ENCODE measurements at regions not wholly inside any gene's neighbourhood (a gene's known extent, or its start where the extent isn't known, plus 50 kb on each side); places are given as distances from the start of the nearest gene placed in this dataset.
A peak's percentile ranks its signal among the peaks of the same experiment; 100 is the strongest.

DNA sequence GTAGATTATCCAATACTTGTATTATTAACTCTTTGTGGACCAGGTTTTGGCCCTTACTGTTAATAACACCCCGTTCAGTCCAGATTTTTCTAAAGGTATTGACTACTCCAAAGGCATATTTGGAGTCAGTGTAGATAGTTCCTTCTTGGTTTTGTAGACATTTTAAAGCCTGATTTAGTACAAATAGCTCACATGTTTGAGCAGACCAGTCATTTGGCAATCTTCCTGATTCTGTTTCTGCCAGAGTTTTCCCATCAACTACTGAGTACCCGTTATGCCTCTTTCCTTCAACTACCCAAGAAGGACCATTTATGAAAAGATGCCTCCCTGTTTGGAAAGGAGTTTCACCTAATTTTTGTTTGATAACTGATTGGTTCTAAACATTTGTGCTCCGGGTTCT is 82.0 kb downstream of the CHCHD4 start:
- Histone ChIP-seq H4K20me1 (ENCODE audit: insufficient read depth, low read length) (no peaks in the 10 kb centered on the region), H3K4me3 (ENCODE audit: insufficient read depth, low read depth, low read length) (no peak overlapping the region), H3K36me3 (ENCODE audit: insufficient read depth, low read length) (no peaks in the 10 kb centered on the region), H2AFZ (ENCODE audit: low read depth, low read length) (no peak overlapping the region), H3K27ac (ENCODE audit: low read depth, low read length) (no peak overlapping the region), H3K27me3 (ENCODE audit: insufficient read depth, low read length) (no peaks in the 10 kb centered on the region), H3K4me2 (ENCODE audit: low read length) (no peak overlapping the region), H3K9ac (ENCODE audit: low read length) (no peak overlapping the region), H3K79me2 (ENCODE audit: insufficient read depth, low read length) (no peaks in the 10 kb centered on the region), H3K4me1 (ENCODE audit: insufficient read depth, low read length) (no peaks in the 10 kb centered on the region), H3K9me3 (ENCODE audit: insufficient read depth, low read depth, low read length) (no peaks in the 10 kb centered on the region)
- H3K4me3 Mint-ChIP-seq (ENCODE audit: unreplicated experiment): no peak overlapping the region
- peaks cover 19% of the 10 kb centered on the region for H3K27me3 Mint-ChIP-seq (ENCODE audit: low read depth, unreplicated experiment)
- H3K36me3 Mint-ChIP-seq (ENCODE audit: low read depth, unreplicated experiment): no peaks in the 10 kb centered on the region
- no peak for TF ChIP-seq EZH2 (IDR thresholded peaks at IDR 0.05; ENCODE audit: insufficient read depth, low read length)
- TF ChIP-seq, protein P1, sequence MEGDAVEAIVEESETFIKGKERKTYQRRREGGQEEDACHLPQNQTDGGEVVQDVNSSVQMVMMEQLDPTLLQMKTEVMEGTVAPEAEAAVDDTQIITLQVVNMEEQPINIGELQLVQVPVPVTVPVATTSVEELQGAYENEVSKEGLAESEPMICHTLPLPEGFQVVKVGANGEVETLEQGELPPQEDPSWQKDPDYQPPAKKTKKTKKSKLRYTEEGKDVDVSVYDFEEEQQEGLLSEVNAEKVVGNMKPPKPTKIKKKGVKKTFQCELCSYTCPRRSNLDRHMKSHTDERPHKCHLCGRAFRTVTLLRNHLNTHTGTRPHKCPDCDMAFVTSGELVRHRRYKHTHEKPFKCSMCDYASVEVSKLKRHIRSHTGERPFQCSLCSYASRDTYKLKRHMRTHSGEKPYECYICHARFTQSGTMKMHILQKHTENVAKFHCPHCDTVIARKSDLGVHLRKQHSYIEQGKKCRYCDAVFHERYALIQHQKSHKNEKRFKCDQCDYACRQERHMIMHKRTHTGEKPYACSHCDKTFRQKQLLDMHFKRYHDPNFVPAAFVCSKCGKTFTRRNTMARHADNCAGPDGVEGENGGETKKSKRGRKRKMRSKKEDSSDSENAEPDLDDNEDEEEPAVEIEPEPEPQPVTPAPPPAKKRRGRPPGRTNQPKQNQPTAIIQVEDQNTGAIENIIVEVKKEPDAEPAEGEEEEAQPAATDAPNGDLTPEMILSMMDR (IDR thresholded peaks at IDR 0.05; ENCODE audit: insufficient read depth, low read depth, low read length): no peak
- no peaks in the 10 kb centered on the region for H3K9me3 Mint-ChIP-seq (ENCODE audit: unreplicated experiment)
- H3K4me1 Mint-ChIP-seq (ENCODE audit: low read depth, unreplicated experiment): no peaks in the 10 kb centered on the region
- no peak overlapping the region for H3K27ac Mint-ChIP-seq (ENCODE audit: unreplicated experiment)
- DNase-seq (ENCODE audit: low read depth) (peak; percentile 15), FAIRE-seq (no peak)

DNA sequence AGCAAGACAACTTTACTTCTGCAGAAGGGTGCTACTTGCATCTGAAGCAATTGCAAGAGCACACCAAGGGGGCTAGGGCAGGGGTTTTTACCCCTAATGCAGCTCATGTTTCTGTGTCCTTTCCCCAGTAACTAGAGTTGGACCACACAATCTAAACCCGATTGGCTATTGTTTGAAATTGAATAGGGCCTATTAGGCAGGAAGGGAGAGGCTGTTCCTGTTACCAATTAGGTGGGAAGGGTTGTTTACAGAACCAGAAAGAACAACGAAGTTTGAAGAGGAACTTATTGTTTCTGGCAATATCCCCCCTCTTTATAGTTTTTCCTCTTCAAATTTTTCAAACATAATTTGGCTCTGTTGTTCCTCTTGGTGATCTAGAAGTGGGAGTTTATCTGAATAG is 85.5 kb downstream of the CHCHD4 start:
- no peak overlapping the region for H3K4me3 ChIP-seq (ENCODE audit: insufficient read depth, low read depth, low read length)
- no peaks in the 10 kb centered on the region for H3K4me1 ChIP-seq (ENCODE audit: insufficient read depth, low read length)
- no peak overlapping the region for H3K9ac ChIP-seq (ENCODE audit: low read length)
- FAIRE-seq (no peak), DNase-seq (ENCODE audit: low read depth) (no peak)
- Mint-ChIP-seq H3K27ac (ENCODE audit: unreplicated experiment) (no peak overlapping the region), H3K9me3 (ENCODE audit: unreplicated experiment) (peaks cover 6% of the 10 kb centered on the region), H3K4me1 (ENCODE audit: low read depth, unreplicated experiment) (no peaks in the 10 kb centered on the region), H3K27me3 (ENCODE audit: low read depth, unreplicated experiment) (peaks cover 6% of the 10 kb centered on the region), H3K36me3 (ENCODE audit: low read depth, unreplicated experiment) (no peaks in the 10 kb centered on the region), H3K4me3 (ENCODE audit: unreplicated experiment) (no peak overlapping the region)
- no peak overlapping the region for H3K4me2 ChIP-seq (ENCODE audit: low read length)
- H3K79me2 ChIP-seq (ENCODE audit: insufficient read depth, low read length): no peaks in the 10 kb centered on the region
- H2AFZ ChIP-seq (ENCODE audit: low read depth, low read length): no peak overlapping the region
- no peak overlapping the region for H3K27ac ChIP-seq (ENCODE audit: low read depth, low read length)
- H3K9me3 ChIP-seq (ENCODE audit: insufficient read depth, low read depth, low read length): no peaks in the 10 kb centered on the region
- H3K36me3 ChIP-seq (ENCODE audit: insufficient read depth, low read length): no peaks in the 10 kb centered on the region
- TF ChIP-seq EZH2 (IDR thresholded peaks at IDR 0.05; ENCODE audit: insufficient read depth, low read length): no peak
- TF ChIP-seq, protein P1 (IDR thresholded peaks at IDR 0.05; ENCODE audit: insufficient read depth, low read depth, low read length): no peak
- H3K27me3 ChIP-seq (ENCODE audit: insufficient read depth, low read length): no peaks in the 10 kb centered on the region
- H4K20me1 ChIP-seq (ENCODE audit: insufficient read depth, low read length): no peaks in the 10 kb centered on the region

DNA sequence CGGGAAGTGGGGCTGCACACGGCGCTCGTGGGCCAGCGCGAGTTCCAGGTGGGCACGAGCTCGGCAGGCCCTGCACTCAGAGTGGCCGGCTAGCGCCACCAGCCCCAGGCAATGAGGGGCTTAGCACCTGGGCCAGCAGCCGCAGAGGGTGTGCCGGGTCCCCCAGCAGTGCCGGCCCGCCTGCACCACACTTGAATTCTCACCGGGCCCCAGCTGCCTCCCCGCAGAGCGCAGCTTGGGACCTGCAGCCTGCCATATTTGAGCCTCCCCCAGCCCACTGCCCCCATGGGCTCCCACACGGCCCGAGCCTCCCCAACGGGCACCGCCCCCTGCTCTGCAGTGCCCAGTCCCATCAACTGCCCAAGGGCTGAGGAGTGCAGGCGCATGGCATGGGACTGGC is 87.5 kb downstream of the CHCHD4 start:
- H2AFZ ChIP-seq (ENCODE audit: low read depth, low read length): no peak overlapping the region
- H4K20me1 ChIP-seq (ENCODE audit: insufficient read depth, low read length): no peaks in the 10 kb centered on the region
- no peaks in the 10 kb centered on the region for H3K9me3 ChIP-seq (ENCODE audit: insufficient read depth, low read depth, low read length)
- no peak overlapping the region for H3K27ac ChIP-seq (ENCODE audit: low read depth, low read length)
- FAIRE-seq (no peak), DNase-seq (ENCODE audit: low read depth) (no peak)
- H3K4me3 Mint-ChIP-seq (ENCODE audit: unreplicated experiment): no peak overlapping the region
- H3K27me3 ChIP-seq (ENCODE audit: insufficient read depth, low read length): no peaks in the 10 kb centered on the region
- no peaks in the 10 kb centered on the region for H3K4me1 ChIP-seq (ENCODE audit: insufficient read depth, low read length)
- TF ChIP-seq, protein P1 (IDR thresholded peaks at IDR 0.05; ENCODE audit: insufficient read depth, low read depth, low read length): no peak
- TF ChIP-seq EZH2 (IDR thresholded peaks at IDR 0.05; ENCODE audit: insufficient read depth, low read length): no peak
- no peak overlapping the region for H3K9ac ChIP-seq (ENCODE audit: low read length)
- no peaks in the 10 kb centered on the region for H3K36me3 Mint-ChIP-seq (ENCODE audit: low read depth, unreplicated experiment)
- no peak overlapping the region for H3K4me3 ChIP-seq (ENCODE audit: insufficient read depth, low read depth, low read length)
- no peaks in the 10 kb centered on the region for H3K36me3 ChIP-seq (ENCODE audit: insufficient read depth, low read length)
- H3K79me2 ChIP-seq (ENCODE audit: insufficient read depth, low read length): no peaks in the 10 kb centered on the region
- H3K27ac Mint-ChIP-seq (ENCODE audit: unreplicated experiment): no peak overlapping the region
- peaks cover 6% of the 10 kb centered on the region for H3K27me3 Mint-ChIP-seq (ENCODE audit: low read depth, unreplicated experiment)
- H3K4me2 ChIP-seq (ENCODE audit: low read length): no peak overlapping the region
- H3K9me3 Mint-ChIP-seq (ENCODE audit: unreplicated experiment): peaks cover 9% of the 10 kb centered on the region
- no peaks in the 10 kb centered on the region for H3K4me1 Mint-ChIP-seq (ENCODE audit: low read depth, unreplicated experiment)

All from astrocyte (in vitro differentiated cells and primary cell).